Neural cell (in vitro differentiated cells): ENCODE measurements at regions not wholly inside any gene's neighbourhood (a gene's known extent, or its start where the extent isn't known, plus 50 kb on each side); places are given as distances from the start of the nearest gene placed in this dataset.

Source experiments
- H2AFZ ChIP-seq: fragments of 200-600, 300-800 bp; sonication (generic), shearing (Covaris generic); 2 replicates; pipeline ENCODE4 v1.6.0; 2014; ENCODE audit warnings: low read depth, mild to moderate bottlenecking, antibody characterized with exemption, low read length, moderate library complexity
- H3F3A ChIP-seq: fragments of 200-600 bp; shearing (Covaris generic); 2 replicates; pipeline ENCODE4 v1.6.1; 2016; ENCODE audit warnings: mild to moderate bottlenecking, moderate library complexity, mixed read lengths, antibody characterized with exemption, low read length; ENCODE audit not compliant: insufficient read depth, poor library complexity, severe bottlenecking
- H3K27ac ChIP-seq: fragments of 200-600, 300-800 bp; sonication (generic), shearing (Covaris generic); 2 replicates; pipeline ENCODE4 v1.5.1; 2014; ENCODE audit warnings: mild to moderate bottlenecking, low read length, moderate library complexity
- H3K27me3 ChIP-seq: fragments of 300-800, 200-600 bp; sonication (generic), shearing (Covaris generic); 2 replicates; pipeline ENCODE4 v1.6.0; 2014; ENCODE audit warnings: mild to moderate bottlenecking, low read depth, low read length, moderate library complexity; ENCODE audit not compliant: insufficient read depth
- H3K36me3 ChIP-seq: fragments of 300-800, 200-600 bp; sonication (generic), shearing (Covaris generic); 2 replicates; pipeline ENCODE4 v1.5.1; 2014; ENCODE audit warnings: mild to moderate bottlenecking, antibody characterized with exemption, low read length, moderate library complexity; ENCODE audit not compliant: insufficient read depth
- H3K4me2 ChIP-seq: fragments of 300-800, 200-600 bp; sonication (generic), shearing (Covaris generic); 2 replicates; pipeline ENCODE4 v1.6.0; 2014; ENCODE audit warnings: mild to moderate bottlenecking, low read length
- H3K4me3 ChIP-seq: fragments of 300-800, 200-600 bp; sonication (generic), shearing (Covaris generic); 2 replicates; pipeline ENCODE4 v1.5.1; 2014; ENCODE audit warnings: mild to moderate bottlenecking, low read length, moderate library complexity
- H3K79me2 ChIP-seq: fragments of 200-600 bp; shearing (Covaris generic); replicated peaks from 2 replicates; pipeline ENCODE4 v1.6.0; 2014; ENCODE audit warnings: mild to moderate bottlenecking, low read length, moderate library complexity; ENCODE audit not compliant: insufficient read depth
- H3K9ac ChIP-seq: fragments of 300-800, 200-600 bp; sonication (generic), shearing (Covaris generic); 2 replicates; pipeline ENCODE4 v1.6.1; 2016; ENCODE audit warnings: mild to moderate bottlenecking, low read length, mixed read lengths
- H3K9me2 ChIP-seq: fragments of 200-600 bp; shearing (Covaris generic); 2 replicates; pipeline ENCODE4 v1.6.1; 2016; ENCODE audit warnings: mild to moderate bottlenecking, low read length, mixed read lengths; ENCODE audit not compliant: insufficient read depth
- H3K9me3 ChIP-seq: fragments of 200-600, 300-800 bp; sonication (generic), shearing (Covaris generic); 2 replicates; pipeline ENCODE4 v1.6.1; 2016; ENCODE audit warnings: mild to moderate bottlenecking, mixed run types, low read length, moderate library complexity, mixed read lengths
- H4K20me1 ChIP-seq: fragments of 200-600 bp; shearing (Covaris generic); 2 replicates; pipeline ENCODE4 v1.6.1; 2016; ENCODE audit warnings: mild to moderate bottlenecking, mixed run types; ENCODE audit not compliant: insufficient read depth
- CTCF ChIP-seq: fragments of 450-650 bp; IDR thresholded peaks from 2 replicates; pipeline ENCODE4 v1.5.1; 2014; ENCODE audit warnings: antibody characterized with exemption, mild to moderate bottlenecking, moderate library complexity; ENCODE audit not compliant: poor library complexity, severe bottlenecking
- EP300 ChIP-seq: fragments of 450-650 bp; conservative IDR thresholded peaks from 2 replicates; pipeline ENCODE4 v1.6.1; 2014; ENCODE audit warnings: antibody characterized with exemption, mild to moderate bottlenecking, moderate library complexity; ENCODE audit not compliant: poor library complexity, severe bottlenecking
- EZH2 ChIP-seq: fragments of 200-600, 300-800 bp; shearing (Covaris generic), sonication (generic); IDR thresholded peaks from 2 replicates; pipeline ENCODE4 v1.6.1; 2014; ENCODE audit warnings: antibody characterized with exemption, low read length, borderline replicate concordance, mild to moderate bottlenecking; ENCODE audit not compliant: insufficient read depth, poor library complexity, severe bottlenecking
- MXI1 ChIP-seq: fragments of 450-650 bp; conservative IDR thresholded peaks from 2 replicates; pipeline ENCODE4 v1.6.1; 2014; ENCODE audit warnings: antibody characterized with exemption, mild to moderate bottlenecking; ENCODE audit not compliant: poor library complexity, severe bottlenecking
- POLR2AphosphoS5 ChIP-seq: IDR thresholded peaks from 2 replicates; pipeline ENCODE4 v1.6.1; 2012
- RAD21 ChIP-seq: fragments of 450-650 bp; conservative IDR thresholded peaks from 2 replicates; pipeline ENCODE4 v1.6.1; 2014; ENCODE audit warnings: antibody characterized with exemption, mild to moderate bottlenecking, moderate library complexity
- SMC3 ChIP-seq: fragments of 450-650 bp; conservative IDR thresholded peaks from 2 replicates; pipeline ENCODE4 v1.6.1; 2014; ENCODE audit warnings: antibody characterized with exemption, mild to moderate bottlenecking, moderate library complexity; ENCODE audit not compliant: poor library complexity
- TAF1 ChIP-seq: IDR thresholded peaks from 2 replicates; pipeline ENCODE4 v1.6.1; 2012; ENCODE audit warnings: low read depth
- TF ChIP-seq, protein P1 (sequence below): IDR thresholded peaks from 2 replicates; pipeline ENCODE4 v1.6.1; 2012; ENCODE audit warnings: borderline replicate concordance

DNA sequence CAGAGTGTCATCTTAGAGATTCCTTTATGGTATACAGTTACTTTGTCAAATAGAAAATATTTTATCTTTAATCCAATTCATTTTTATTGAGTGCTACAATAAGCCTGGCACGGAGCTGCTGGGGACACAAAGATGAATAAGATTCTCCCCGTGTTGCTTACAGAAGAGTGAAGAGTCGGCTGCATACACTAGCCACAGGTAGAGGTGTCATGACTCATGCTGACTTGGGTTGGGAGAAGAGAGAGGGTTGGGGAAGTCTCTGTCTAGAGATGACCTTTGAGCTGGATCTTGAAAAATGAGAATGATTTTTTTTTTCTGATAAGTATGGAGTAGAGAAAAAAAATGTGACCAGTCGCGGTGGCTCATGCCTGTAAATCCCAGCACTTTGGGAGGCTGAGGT, 289.9 kb upstream of the CELF2 start:
- no peaks in the 10 kb centered on the region for H3F3A ChIP-seq
- no peaks in the 10 kb centered on the region for H3K36me3 ChIP-seq
- H3K4me3 ChIP-seq = no peak overlapping the region
- H2AFZ ChIP-seq = no peak overlapping the region
- H3K9me2 ChIP-seq = no peaks in the 10 kb centered on the region
- no peak overlapping the region for H3K4me2 ChIP-seq
- H3K9ac ChIP-seq = no peak overlapping the region
- no peaks in the 10 kb centered on the region for H3K27me3 ChIP-seq
- H3K9me3 ChIP-seq = no peaks in the 10 kb centered on the region
- no peaks in the 10 kb centered on the region for H4K20me1 ChIP-seq
- H3K79me2 ChIP-seq = no peaks in the 10 kb centered on the region
- no peak overlapping the region for H3K27ac ChIP-seq
- no peak for TF ChIP-seq RAD21
- TF ChIP-seq POLR2AphosphoS5 = no peak
- TF ChIP-seq, protein P1, sequence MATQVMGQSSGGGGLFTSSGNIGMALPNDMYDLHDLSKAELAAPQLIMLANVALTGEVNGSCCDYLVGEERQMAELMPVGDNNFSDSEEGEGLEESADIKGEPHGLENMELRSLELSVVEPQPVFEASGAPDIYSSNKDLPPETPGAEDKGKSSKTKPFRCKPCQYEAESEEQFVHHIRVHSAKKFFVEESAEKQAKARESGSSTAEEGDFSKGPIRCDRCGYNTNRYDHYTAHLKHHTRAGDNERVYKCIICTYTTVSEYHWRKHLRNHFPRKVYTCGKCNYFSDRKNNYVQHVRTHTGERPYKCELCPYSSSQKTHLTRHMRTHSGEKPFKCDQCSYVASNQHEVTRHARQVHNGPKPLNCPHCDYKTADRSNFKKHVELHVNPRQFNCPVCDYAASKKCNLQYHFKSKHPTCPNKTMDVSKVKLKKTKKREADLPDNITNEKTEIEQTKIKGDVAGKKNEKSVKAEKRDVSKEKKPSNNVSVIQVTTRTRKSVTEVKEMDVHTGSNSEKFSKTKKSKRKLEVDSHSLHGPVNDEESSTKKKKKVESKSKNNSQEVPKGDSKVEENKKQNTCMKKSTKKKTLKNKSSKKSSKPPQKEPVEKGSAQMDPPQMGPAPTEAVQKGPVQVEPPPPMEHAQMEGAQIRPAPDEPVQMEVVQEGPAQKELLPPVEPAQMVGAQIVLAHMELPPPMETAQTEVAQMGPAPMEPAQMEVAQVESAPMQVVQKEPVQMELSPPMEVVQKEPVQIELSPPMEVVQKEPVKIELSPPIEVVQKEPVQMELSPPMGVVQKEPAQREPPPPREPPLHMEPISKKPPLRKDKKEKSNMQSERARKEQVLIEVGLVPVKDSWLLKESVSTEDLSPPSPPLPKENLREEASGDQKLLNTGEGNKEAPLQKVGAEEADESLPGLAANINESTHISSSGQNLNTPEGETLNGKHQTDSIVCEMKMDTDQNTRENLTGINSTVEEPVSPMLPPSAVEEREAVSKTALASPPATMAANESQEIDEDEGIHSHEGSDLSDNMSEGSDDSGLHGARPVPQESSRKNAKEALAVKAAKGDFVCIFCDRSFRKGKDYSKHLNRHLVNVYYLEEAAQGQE = no peak

DNA sequence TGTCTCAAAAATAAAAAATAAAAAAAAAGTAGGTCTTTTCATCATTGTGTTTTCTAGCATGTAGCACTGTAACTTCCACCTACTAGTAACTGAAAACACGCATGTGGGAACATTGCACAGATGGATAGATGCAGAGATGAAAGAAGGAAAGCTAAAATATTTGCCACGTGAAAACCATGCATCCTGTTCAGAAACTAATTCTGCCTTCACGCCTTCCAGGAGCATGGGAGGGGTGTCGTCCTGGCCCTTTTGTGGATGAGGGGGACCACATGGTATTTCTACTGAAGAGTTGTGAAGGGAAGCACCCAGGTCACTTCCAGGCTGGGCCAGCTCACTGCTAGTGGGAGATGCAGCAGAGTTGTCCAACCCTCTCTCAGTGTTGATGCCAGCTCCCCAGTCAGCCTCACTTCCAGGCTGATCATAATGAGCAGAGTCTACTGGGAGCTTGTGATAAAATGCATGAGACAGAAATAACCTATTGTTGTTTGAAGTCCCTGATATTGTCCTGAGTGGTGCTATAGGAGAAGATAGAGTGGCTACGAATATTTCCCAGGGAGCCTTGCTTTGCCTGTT, 287.1 kb upstream of the CELF2 start:
- H3K9ac ChIP-seq = no peak overlapping the region
- no peak overlapping the region for H3K4me2 ChIP-seq
- H4K20me1 ChIP-seq = no peaks in the 10 kb centered on the region
- no peaks in the 10 kb centered on the region for H3K27me3 ChIP-seq
- no peak overlapping the region for H3K27ac ChIP-seq
- no peaks in the 10 kb centered on the region for H3K9me2 ChIP-seq
- H3K36me3 ChIP-seq = no peaks in the 10 kb centered on the region
- no peaks in the 10 kb centered on the region for H3K79me2 ChIP-seq
- no peaks in the 10 kb centered on the region for H3K9me3 ChIP-seq
- no peaks in the 10 kb centered on the region for H3F3A ChIP-seq
- H3K4me3 ChIP-seq = no peak overlapping the region
- H2AFZ ChIP-seq = no peak overlapping the region
- TF ChIP-seq RAD21 (no peak), TAF1 (no peak), POLR2AphosphoS5 (no peak), SMC3 (no peak), EP300 (no peak), CTCF (no peak), EZH2 (no peak), MXI1 (no peak)
- TF ChIP-seq, protein P1 = no peak
